IMR-90 (cell line): ENCODE measurements at regions not wholly inside any gene's neighbourhood (a gene's known extent, or its start where the extent isn't known, plus 50 kb on each side); places are given as distances from the start of the nearest gene placed in this dataset.

Experiments
- FOS ChIP-seq: fragments of 150-350 bp; IDR thresholded peaks from 2 replicates; pipeline ENCODE4 v1.6.1; 2016; ENCODE audit warnings: low read depth, low read length
- POLR2A ChIP-seq: IDR thresholded peaks from 2 replicates; pipeline ENCODE4 v1.6.1; 2012; ENCODE audit warnings: mild to moderate bottlenecking, low read depth, low read length

DNA sequence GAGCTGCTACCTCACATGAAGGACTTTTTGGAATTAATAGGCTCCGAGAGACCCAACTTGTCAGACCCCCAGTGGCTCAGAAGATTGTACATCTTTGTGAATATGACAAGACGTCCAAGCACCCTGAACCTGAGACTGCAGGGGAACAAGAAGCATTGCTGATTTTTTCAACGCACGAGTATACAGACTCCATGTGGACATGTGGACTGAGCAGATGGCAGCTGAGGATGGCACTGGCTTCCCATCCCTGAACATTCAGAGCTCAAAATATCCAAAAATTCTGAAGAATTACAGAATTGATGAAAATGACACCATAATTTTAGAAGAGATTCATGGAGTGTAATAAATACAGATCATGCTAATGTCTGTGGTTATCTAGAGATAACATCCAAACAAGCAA is 254.1 kb downstream of the MZT1 start:
- TF ChIP-seq FOS (no peak), POLR2A (no peak)
